ENCODE measurements at regions not wholly inside any gene's neighbourhood (a gene's known extent, or its start where the extent isn't known, plus 50 kb on each side); places are given as distances from the start of the nearest gene placed in this dataset.

DNA sequence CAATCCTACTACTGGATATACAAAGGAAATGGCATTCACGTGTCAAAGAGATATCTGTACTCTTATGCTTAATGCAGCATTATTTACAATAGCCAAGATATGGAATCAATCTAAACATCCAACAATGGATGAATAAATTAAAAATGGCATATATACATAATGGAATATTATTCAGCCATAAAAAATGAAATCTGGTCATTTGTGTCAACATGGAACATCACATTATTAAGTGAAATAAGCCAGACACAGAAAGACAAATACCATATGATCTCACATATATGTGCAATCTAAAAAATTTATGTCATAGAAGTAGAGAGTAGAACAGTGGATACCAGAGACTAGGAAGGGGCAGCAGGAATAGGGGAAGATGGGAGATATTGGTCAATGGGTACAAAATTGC, 228.8 kb upstream of the TBX3 start:
- Mint-ChIP-seq H3K9me3 (ENCODE audit: unreplicated experiment) (no peaks in the 10 kb centered on the region), H3K4me3 (ENCODE audit: unreplicated experiment) (no peak overlapping the region), H3K4me1 (ENCODE audit: unreplicated experiment) (no peaks in the 10 kb centered on the region), H3K36me3 (ENCODE audit: low read depth, unreplicated experiment) (no peaks in the 10 kb centered on the region), H3K27me3 (ENCODE audit: unreplicated experiment) (peaks cover 2% of the 10 kb centered on the region), H3K27ac (ENCODE audit: unreplicated experiment) (no peak overlapping the region)
- no peak for DNase-seq (ENCODE audit: low spot score)
- TF ChIP-seq, protein P1, sequence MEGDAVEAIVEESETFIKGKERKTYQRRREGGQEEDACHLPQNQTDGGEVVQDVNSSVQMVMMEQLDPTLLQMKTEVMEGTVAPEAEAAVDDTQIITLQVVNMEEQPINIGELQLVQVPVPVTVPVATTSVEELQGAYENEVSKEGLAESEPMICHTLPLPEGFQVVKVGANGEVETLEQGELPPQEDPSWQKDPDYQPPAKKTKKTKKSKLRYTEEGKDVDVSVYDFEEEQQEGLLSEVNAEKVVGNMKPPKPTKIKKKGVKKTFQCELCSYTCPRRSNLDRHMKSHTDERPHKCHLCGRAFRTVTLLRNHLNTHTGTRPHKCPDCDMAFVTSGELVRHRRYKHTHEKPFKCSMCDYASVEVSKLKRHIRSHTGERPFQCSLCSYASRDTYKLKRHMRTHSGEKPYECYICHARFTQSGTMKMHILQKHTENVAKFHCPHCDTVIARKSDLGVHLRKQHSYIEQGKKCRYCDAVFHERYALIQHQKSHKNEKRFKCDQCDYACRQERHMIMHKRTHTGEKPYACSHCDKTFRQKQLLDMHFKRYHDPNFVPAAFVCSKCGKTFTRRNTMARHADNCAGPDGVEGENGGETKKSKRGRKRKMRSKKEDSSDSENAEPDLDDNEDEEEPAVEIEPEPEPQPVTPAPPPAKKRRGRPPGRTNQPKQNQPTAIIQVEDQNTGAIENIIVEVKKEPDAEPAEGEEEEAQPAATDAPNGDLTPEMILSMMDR (IDR thresholded peaks at IDR 0.05; ENCODE audit: unreplicated experiment) = no peak

DNA sequence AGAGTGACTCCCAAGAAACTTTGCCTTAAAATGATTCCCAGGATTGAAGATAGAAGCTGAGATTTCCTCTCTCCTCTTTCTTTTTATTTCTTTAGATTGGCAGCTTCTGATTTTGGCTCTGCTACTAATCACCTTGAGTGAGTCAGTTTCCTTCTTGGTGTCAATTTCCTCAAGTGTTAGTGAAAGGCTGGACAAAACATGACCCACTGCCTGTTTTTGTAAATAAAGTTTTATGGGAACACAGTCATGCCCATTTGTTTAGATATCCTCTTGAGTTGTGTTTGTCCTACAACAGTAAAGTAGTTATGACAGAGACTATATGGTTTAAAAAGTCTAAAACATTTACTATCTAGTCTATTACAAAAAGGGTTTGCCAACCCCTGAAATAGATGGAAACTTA, 227.2 kb upstream of the TBX3 start:
- Mint-ChIP-seq H3K27ac (ENCODE audit: unreplicated experiment) (no peak overlapping the region), H3K9me3 (ENCODE audit: unreplicated experiment) (no peaks in the 10 kb centered on the region), H3K27me3 (ENCODE audit: unreplicated experiment) (peaks cover 2% of the 10 kb centered on the region), H3K36me3 (ENCODE audit: low read depth, unreplicated experiment) (no peaks in the 10 kb centered on the region), H3K4me3 (ENCODE audit: unreplicated experiment) (no peak overlapping the region), H3K4me1 (ENCODE audit: unreplicated experiment) (no peaks in the 10 kb centered on the region)
- DNase-seq (ENCODE audit: low spot score) = no peak
- TF ChIP-seq, protein P1 (IDR thresholded peaks at IDR 0.05; ENCODE audit: unreplicated experiment) = no peak

DNA sequence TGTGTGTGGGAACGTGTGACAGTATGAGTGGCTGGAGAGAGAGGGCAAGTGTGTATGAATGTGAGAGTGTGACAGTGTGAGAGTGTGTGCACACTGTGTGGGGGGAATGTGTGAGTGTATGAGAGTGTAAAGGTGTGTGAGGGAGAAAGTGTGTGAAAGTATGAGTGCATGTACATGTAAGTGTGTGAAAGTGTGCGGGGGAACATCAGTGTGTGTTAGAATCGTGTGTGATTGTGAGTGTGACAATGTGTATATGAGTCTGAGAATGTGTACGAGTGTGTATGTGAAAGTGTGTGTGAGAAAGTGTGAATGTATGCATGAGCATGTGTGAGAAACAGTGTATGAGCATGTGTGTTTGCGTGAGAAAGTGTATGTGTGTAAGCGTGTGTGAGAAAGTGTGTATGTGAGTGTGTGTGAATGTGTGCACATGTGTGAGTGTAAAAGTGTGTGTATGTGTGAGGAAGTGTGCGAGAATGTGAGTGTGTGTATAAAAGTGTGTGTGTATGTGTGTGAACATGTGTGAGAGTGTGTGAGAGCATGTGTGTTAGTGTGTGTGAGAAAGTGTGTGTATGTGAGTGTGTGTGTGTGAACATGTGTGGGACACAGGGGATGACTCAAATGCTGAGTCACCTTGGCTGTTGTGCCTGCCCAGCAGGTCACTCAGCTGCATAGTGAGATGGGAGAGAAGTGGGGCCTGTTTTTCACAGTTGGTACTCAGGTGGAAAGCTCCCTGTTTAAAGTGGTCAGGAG, 220.5 kb upstream of the TBX3 start:
- no peaks in the 10 kb centered on the region for H3K9me3 Mint-ChIP-seq (ENCODE audit: unreplicated experiment)
- no peaks in the 10 kb centered on the region for H3K36me3 Mint-ChIP-seq (ENCODE audit: low read depth, unreplicated experiment)
- H3K27ac Mint-ChIP-seq (ENCODE audit: unreplicated experiment) = no peak overlapping the region
- H3K4me1 Mint-ChIP-seq (ENCODE audit: unreplicated experiment) = no peaks in the 10 kb centered on the region
- DNase-seq (ENCODE audit: low spot score) = no peak
- TF ChIP-seq, protein P1 (IDR thresholded peaks at IDR 0.05; ENCODE audit: unreplicated experiment) = no peak
- no peak overlapping the region for H3K4me3 Mint-ChIP-seq (ENCODE audit: unreplicated experiment)
- peaks cover 2% of the 10 kb centered on the region for H3K27me3 Mint-ChIP-seq (ENCODE audit: unreplicated experiment)

DNA sequence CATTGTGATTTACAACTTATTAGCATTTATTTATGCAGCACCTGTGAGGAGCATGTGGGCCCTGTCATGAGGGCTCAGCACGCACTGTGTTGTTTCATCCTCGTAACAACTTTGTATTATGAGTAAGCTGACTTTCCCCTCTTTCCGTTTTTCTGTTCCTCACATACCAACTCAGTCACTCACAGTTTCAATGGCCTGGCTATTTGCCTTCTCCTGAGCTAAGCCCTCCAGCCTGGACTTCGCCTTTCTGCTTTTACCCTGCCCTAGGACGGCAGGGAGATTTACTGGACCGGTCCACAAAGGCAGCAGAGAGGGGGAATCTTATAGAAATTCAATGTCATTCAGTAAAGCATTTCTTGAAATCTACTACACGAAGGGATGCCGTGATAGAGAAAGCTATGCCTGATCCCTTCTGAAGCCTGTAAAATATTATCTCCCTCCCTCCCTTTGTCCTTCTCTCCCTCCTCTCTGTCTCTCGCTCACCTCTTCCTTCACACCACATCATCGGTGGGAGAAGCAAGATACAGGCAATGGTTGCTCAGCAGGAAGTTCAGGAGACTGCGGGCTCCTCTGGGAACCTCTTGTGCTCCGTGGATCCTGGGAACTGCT, 219.2 kb upstream of the TBX3 start:
- Mint-ChIP-seq H3K4me1 (ENCODE audit: unreplicated experiment) (no peaks in the 10 kb centered on the region), H3K9me3 (ENCODE audit: unreplicated experiment) (no peaks in the 10 kb centered on the region), H3K27ac (ENCODE audit: unreplicated experiment) (no peak overlapping the region), H3K4me3 (ENCODE audit: unreplicated experiment) (no peak overlapping the region), H3K36me3 (ENCODE audit: low read depth, unreplicated experiment) (no peaks in the 10 kb centered on the region), H3K27me3 (ENCODE audit: unreplicated experiment) (no peaks in the 10 kb centered on the region)
- TF ChIP-seq, protein P1 (IDR thresholded peaks at IDR 0.05; ENCODE audit: unreplicated experiment) = no peak
- no peak for DNase-seq (ENCODE audit: low spot score)

DNA sequence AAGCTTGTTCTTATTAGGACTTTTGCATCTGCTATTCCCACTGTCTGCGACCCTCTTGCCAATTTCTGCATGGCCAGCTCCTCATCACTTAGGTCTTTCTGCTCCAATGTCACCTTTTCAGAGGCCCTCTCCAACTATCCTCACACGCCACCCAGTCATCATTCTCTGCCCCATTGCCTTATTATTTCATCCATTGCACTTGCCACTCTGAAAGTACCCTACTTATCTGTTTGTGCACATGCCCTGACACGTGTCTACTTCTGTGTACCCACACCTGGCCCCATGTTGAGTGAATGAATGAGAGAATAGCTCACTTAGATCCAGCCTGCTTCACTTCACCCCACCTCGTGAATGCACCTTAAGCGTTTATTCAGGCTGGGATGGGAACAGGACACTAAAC, 218.7 kb upstream of the TBX3 start:
- DNase-seq (ENCODE audit: low spot score) = no peak
- Mint-ChIP-seq H3K27ac (ENCODE audit: unreplicated experiment) (no peak overlapping the region), H3K36me3 (ENCODE audit: low read depth, unreplicated experiment) (no peaks in the 10 kb centered on the region), H3K4me3 (ENCODE audit: unreplicated experiment) (no peak overlapping the region), H3K4me1 (ENCODE audit: unreplicated experiment) (no peaks in the 10 kb centered on the region), H3K9me3 (ENCODE audit: unreplicated experiment) (no peaks in the 10 kb centered on the region), H3K27me3 (ENCODE audit: unreplicated experiment) (no peaks in the 10 kb centered on the region)
- TF ChIP-seq, protein P1 (IDR thresholded peaks at IDR 0.05; ENCODE audit: unreplicated experiment) = no peak
